ENCODE measurements at regions not wholly inside any gene's neighbourhood (a gene's known extent, or its start where the extent isn't known, plus 50 kb on each side); places are given as distances from the start of the nearest gene placed in this dataset.

GRCh38 chr17:72301887-72302286 lies 181.1 kb downstream of the SOX9 start:
- intact Hi-C loops (cut with micrococcal nuclease), result no loop called here
- Histone ChIP-seq H3K9me2 (replicated peaks; ENCODE audit: low read length) (no peaks in the 10 kb centered on the region), H3K27me3 (ENCODE audit: low read length) (no peaks in the 10 kb centered on the region), H4K20me1 (ENCODE audit: low read length) (no peaks in the 10 kb centered on the region), H3K4me1 (ENCODE audit: insufficient read depth, low read length) (peaks cover 12% of the 10 kb centered on the region), H3K36me3 (ENCODE audit: low read depth, low read length) (no peaks in the 10 kb centered on the region), H3K27ac (ENCODE audit: low read length) (no peak overlapping the region), H3K79me2 (ENCODE audit: low read length) (no peaks in the 10 kb centered on the region), H3K9me3 (ENCODE audit: low read length) (no peaks in the 10 kb centered on the region), H3K9ac (ENCODE audit: low read length) (no peak overlapping the region), H3K4me3 (ENCODE audit: low read length) (no peak overlapping the region), H3F3A (ENCODE audit: low read length, unreplicated experiment) (no peaks in the 10 kb centered on the region), H3K4me2 (ENCODE audit: low read length) (no peak overlapping the region), H2AFZ (ENCODE audit: low read length) (no peak overlapping the region)
- DNase-seq (no peak), ATAC-seq (no peak)
- TF ChIP-seq, protein P1, sequence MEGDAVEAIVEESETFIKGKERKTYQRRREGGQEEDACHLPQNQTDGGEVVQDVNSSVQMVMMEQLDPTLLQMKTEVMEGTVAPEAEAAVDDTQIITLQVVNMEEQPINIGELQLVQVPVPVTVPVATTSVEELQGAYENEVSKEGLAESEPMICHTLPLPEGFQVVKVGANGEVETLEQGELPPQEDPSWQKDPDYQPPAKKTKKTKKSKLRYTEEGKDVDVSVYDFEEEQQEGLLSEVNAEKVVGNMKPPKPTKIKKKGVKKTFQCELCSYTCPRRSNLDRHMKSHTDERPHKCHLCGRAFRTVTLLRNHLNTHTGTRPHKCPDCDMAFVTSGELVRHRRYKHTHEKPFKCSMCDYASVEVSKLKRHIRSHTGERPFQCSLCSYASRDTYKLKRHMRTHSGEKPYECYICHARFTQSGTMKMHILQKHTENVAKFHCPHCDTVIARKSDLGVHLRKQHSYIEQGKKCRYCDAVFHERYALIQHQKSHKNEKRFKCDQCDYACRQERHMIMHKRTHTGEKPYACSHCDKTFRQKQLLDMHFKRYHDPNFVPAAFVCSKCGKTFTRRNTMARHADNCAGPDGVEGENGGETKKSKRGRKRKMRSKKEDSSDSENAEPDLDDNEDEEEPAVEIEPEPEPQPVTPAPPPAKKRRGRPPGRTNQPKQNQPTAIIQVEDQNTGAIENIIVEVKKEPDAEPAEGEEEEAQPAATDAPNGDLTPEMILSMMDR (conservative IDR thresholded peaks at IDR 0.05; ENCODE audit: low read depth, low read length), result no peak
- no peak for TF ChIP-seq EZH2 (IDR thresholded peaks at IDR 0.05; ENCODE audit: low read length, unreplicated experiment)
- no peak for TF ChIP-seq EZH2phosphoT487 (IDR thresholded peaks at IDR 0.05; ENCODE audit: borderline replicate concordance, low read length)
- ChIA-PET POLR2A (ENCODE audit: unreplicated experiment) (interaction anchor here (0.6 kb wide), 1 partner anchor 133 kb away, joined by 3 read pairs; no protein-coding TSS in a partner anchor), CTCF (no interaction called here)
- BruUV-seq (replicated peaks), result no TSS peak

GRCh38 chr17:72302735-72303134 lies 181.9 kb downstream of the SOX9 start:
- ChIA-PET POLR2A (ENCODE audit: unreplicated experiment) (no interaction called here), CTCF (no interaction called here)
- no peaks in the 10 kb centered on the region for H3F3A ChIP-seq (ENCODE audit: low read length, unreplicated experiment)
- no peaks in the 10 kb centered on the region for H3K79me2 ChIP-seq (ENCODE audit: low read length)
- no TSS peak for BruUV-seq (replicated peaks)
- H3K4me1 ChIP-seq (ENCODE audit: insufficient read depth, low read length), result peaks cover 4% of the 10 kb centered on the region
- no peak overlapping the region for H3K4me3 ChIP-seq (ENCODE audit: low read length)
- no peak overlapping the region for H2AFZ ChIP-seq (ENCODE audit: low read length)
- no peaks in the 10 kb centered on the region for H4K20me1 ChIP-seq (ENCODE audit: low read length)
- no peaks in the 10 kb centered on the region for H3K9me2 ChIP-seq (replicated peaks; ENCODE audit: low read length)
- H3K4me2 ChIP-seq (ENCODE audit: low read length), result no peak overlapping the region
- no peak overlapping the region for H3K27ac ChIP-seq (ENCODE audit: low read length)
- no peak for DNase-seq
- intact Hi-C loops (cut with micrococcal nuclease), result no loop called here
- no peaks in the 10 kb centered on the region for H3K36me3 ChIP-seq (ENCODE audit: low read depth, low read length)
- ATAC-seq, result no peak
- H3K9me3 ChIP-seq (ENCODE audit: low read length), result no peaks in the 10 kb centered on the region
- no peak overlapping the region for H3K9ac ChIP-seq (ENCODE audit: low read length)
- TF ChIP-seq EZH2 (IDR thresholded peaks at IDR 0.05; ENCODE audit: low read length, unreplicated experiment) (no peak), EZH2phosphoT487 (IDR thresholded peaks at IDR 0.05; ENCODE audit: borderline replicate concordance, low read length) (no peak)
- TF ChIP-seq, protein P1 (conservative IDR thresholded peaks at IDR 0.05; ENCODE audit: low read depth, low read length), result no peak
- H3K27me3 ChIP-seq (ENCODE audit: low read length), result no peaks in the 10 kb centered on the region

DNA sequence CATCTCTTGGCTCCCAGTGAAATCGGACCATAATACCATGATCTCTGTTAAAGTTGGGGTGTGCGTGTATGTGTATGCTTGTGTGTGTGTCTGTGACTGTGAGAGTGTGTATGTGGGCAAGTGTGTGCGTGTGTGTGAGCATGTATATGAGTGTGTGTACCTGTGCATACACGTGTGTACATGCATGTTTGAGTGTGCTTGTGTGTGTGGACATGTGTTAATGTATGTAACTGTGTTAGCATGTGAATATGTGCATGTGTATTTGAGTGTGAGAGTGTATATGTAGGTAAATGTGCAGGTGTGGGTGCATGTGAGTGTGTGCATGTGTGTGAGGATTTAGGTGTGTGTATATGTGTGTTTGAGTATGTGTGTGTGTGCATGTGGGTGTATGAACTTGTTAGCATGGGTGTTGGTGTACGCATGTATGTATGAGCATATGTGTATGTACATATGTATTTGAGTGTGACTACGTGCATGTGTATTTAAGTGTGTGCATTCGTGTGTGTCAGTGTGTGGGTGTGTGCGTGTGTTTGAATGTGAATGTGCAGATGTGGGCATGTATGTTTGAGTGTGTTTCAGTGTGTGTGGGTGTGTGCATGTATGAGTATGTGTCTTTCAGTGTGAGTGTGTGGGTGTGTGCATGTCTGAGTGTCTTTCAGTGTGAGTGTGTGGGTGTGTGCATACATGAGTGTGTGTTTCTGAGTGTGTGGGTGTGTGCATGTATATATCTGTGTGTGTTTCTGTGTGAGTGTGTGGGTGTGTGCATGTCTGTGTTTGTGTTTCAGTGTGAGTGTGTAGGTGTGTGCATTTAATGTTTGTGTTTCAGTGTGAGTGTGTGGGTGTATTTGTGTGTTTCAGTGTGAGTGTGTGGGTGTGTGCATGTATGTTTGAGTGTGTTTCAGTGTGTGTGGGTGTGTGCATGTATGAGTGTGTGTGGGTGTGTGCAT lies 183.2 kb downstream of the SOX9 start:
- ATAC-seq (no peak), DNase-seq (no peak)
- H3K36me3 ChIP-seq (ENCODE audit: low read depth, low read length), result no peaks in the 10 kb centered on the region
- ChIA-PET POLR2A (ENCODE audit: unreplicated experiment) (no interaction called here), CTCF (no interaction called here)
- no TSS peak for BruUV-seq (replicated peaks)
- H3K27ac ChIP-seq (ENCODE audit: low read length), result no peak overlapping the region
- no peaks in the 10 kb centered on the region for H3K27me3 ChIP-seq (ENCODE audit: low read length)
- no peak overlapping the region for H2AFZ ChIP-seq (ENCODE audit: low read length)
- H3F3A ChIP-seq (ENCODE audit: low read length, unreplicated experiment), result no peaks in the 10 kb centered on the region
- no peak for TF ChIP-seq EZH2phosphoT487 (IDR thresholded peaks at IDR 0.05; ENCODE audit: borderline replicate concordance, low read length)
- TF ChIP-seq, protein P1 (conservative IDR thresholded peaks at IDR 0.05; ENCODE audit: low read depth, low read length), result no peak
- no peak for TF ChIP-seq EZH2 (IDR thresholded peaks at IDR 0.05; ENCODE audit: low read length, unreplicated experiment)
- no peaks in the 10 kb centered on the region for H4K20me1 ChIP-seq (ENCODE audit: low read length)
- peaks cover 2% of the 10 kb centered on the region; the same call in 1 of the 2 replicates for H3K4me1 ChIP-seq (ENCODE audit: insufficient read depth, low read length)
- no peaks in the 10 kb centered on the region for H3K9me3 ChIP-seq (ENCODE audit: low read length)
- H3K4me3 ChIP-seq (ENCODE audit: low read length), result no peak overlapping the region
- H3K4me2 ChIP-seq (ENCODE audit: low read length), result no peak overlapping the region
- no peaks in the 10 kb centered on the region for H3K9me2 ChIP-seq (replicated peaks; ENCODE audit: low read length)
- H3K9ac ChIP-seq (ENCODE audit: low read length), result no peak overlapping the region
- H3K79me2 ChIP-seq (ENCODE audit: low read length), result no peaks in the 10 kb centered on the region
- intact Hi-C loops (cut with micrococcal nuclease), result no loop called here

Measured in PC-3 (cell line).